Neural cell (in vitro differentiated cells): ENCODE measurements at regions not wholly inside any gene's neighbourhood (a gene's known extent, or its start where the extent isn't known, plus 50 kb on each side); places are given as distances from the start of the nearest gene placed in this dataset.
"Not testable (repeated sequence)": the region's sequence is repeated elsewhere in the genome, so short reads cannot be mapped to it uniquely, and the experiment has no call there.

Experiments
- H2AFZ ChIP-seq: fragments of 200-600, 300-800 bp; sonication (generic), shearing (Covaris generic); 2 replicates; pipeline ENCODE4 v1.6.0; 2014; ENCODE audit warnings: low read depth, mild to moderate bottlenecking, antibody characterized with exemption, low read length, moderate library complexity
- H3F3A ChIP-seq: fragments of 200-600 bp; shearing (Covaris generic); 2 replicates; pipeline ENCODE4 v1.6.1; 2016; ENCODE audit warnings: mild to moderate bottlenecking, moderate library complexity, mixed read lengths, antibody characterized with exemption, low read length; ENCODE audit not compliant: insufficient read depth, poor library complexity, severe bottlenecking
- H3K27ac ChIP-seq: fragments of 200-600, 300-800 bp; sonication (generic), shearing (Covaris generic); 2 replicates; pipeline ENCODE4 v1.5.1; 2014; ENCODE audit warnings: mild to moderate bottlenecking, low read length, moderate library complexity
- H3K27me3 ChIP-seq: fragments of 300-800, 200-600 bp; sonication (generic), shearing (Covaris generic); 2 replicates; pipeline ENCODE4 v1.6.0; 2014; ENCODE audit warnings: mild to moderate bottlenecking, low read depth, low read length, moderate library complexity; ENCODE audit not compliant: insufficient read depth
- H3K36me3 ChIP-seq: fragments of 300-800, 200-600 bp; sonication (generic), shearing (Covaris generic); 2 replicates; pipeline ENCODE4 v1.5.1; 2014; ENCODE audit warnings: mild to moderate bottlenecking, antibody characterized with exemption, low read length, moderate library complexity; ENCODE audit not compliant: insufficient read depth
- H3K4me2 ChIP-seq: fragments of 300-800, 200-600 bp; sonication (generic), shearing (Covaris generic); 2 replicates; pipeline ENCODE4 v1.6.0; 2014; ENCODE audit warnings: mild to moderate bottlenecking, low read length
- H3K4me3 ChIP-seq: fragments of 300-800, 200-600 bp; sonication (generic), shearing (Covaris generic); 2 replicates; pipeline ENCODE4 v1.5.1; 2014; ENCODE audit warnings: mild to moderate bottlenecking, low read length, moderate library complexity
- H3K79me2 ChIP-seq: fragments of 200-600 bp; shearing (Covaris generic); replicated peaks from 2 replicates; pipeline ENCODE4 v1.6.0; 2014; ENCODE audit warnings: mild to moderate bottlenecking, low read length, moderate library complexity; ENCODE audit not compliant: insufficient read depth
- H3K9ac ChIP-seq: fragments of 300-800, 200-600 bp; sonication (generic), shearing (Covaris generic); 2 replicates; pipeline ENCODE4 v1.6.1; 2016; ENCODE audit warnings: mild to moderate bottlenecking, low read length, mixed read lengths
- H3K9me2 ChIP-seq: fragments of 200-600 bp; shearing (Covaris generic); 2 replicates; pipeline ENCODE4 v1.6.1; 2016; ENCODE audit warnings: mild to moderate bottlenecking, low read length, mixed read lengths; ENCODE audit not compliant: insufficient read depth
- H3K9me3 ChIP-seq: fragments of 200-600, 300-800 bp; sonication (generic), shearing (Covaris generic); 2 replicates; pipeline ENCODE4 v1.6.1; 2016; ENCODE audit warnings: mild to moderate bottlenecking, mixed run types, low read length, moderate library complexity, mixed read lengths
- H4K20me1 ChIP-seq: fragments of 200-600 bp; shearing (Covaris generic); 2 replicates; pipeline ENCODE4 v1.6.1; 2016; ENCODE audit warnings: mild to moderate bottlenecking, mixed run types; ENCODE audit not compliant: insufficient read depth
- CTCF ChIP-seq: fragments of 450-650 bp; IDR thresholded peaks from 2 replicates; pipeline ENCODE4 v1.5.1; 2014; ENCODE audit warnings: antibody characterized with exemption, mild to moderate bottlenecking, moderate library complexity; ENCODE audit not compliant: poor library complexity, severe bottlenecking
- EP300 ChIP-seq: fragments of 450-650 bp; conservative IDR thresholded peaks from 2 replicates; pipeline ENCODE4 v1.6.1; 2014; ENCODE audit warnings: antibody characterized with exemption, mild to moderate bottlenecking, moderate library complexity; ENCODE audit not compliant: poor library complexity, severe bottlenecking
- EZH2 ChIP-seq: fragments of 200-600, 300-800 bp; shearing (Covaris generic), sonication (generic); IDR thresholded peaks from 2 replicates; pipeline ENCODE4 v1.6.1; 2014; ENCODE audit warnings: antibody characterized with exemption, low read length, borderline replicate concordance, mild to moderate bottlenecking; ENCODE audit not compliant: insufficient read depth, poor library complexity, severe bottlenecking
- MXI1 ChIP-seq: fragments of 450-650 bp; conservative IDR thresholded peaks from 2 replicates; pipeline ENCODE4 v1.6.1; 2014; ENCODE audit warnings: antibody characterized with exemption, mild to moderate bottlenecking; ENCODE audit not compliant: poor library complexity, severe bottlenecking
- RAD21 ChIP-seq: fragments of 450-650 bp; conservative IDR thresholded peaks from 2 replicates; pipeline ENCODE4 v1.6.1; 2014; ENCODE audit warnings: antibody characterized with exemption, mild to moderate bottlenecking, moderate library complexity
- SMC3 ChIP-seq: fragments of 450-650 bp; conservative IDR thresholded peaks from 2 replicates; pipeline ENCODE4 v1.6.1; 2014; ENCODE audit warnings: antibody characterized with exemption, mild to moderate bottlenecking, moderate library complexity; ENCODE audit not compliant: poor library complexity
- TAF1 ChIP-seq: IDR thresholded peaks from 2 replicates; pipeline ENCODE4 v1.6.1; 2012; ENCODE audit warnings: low read depth
- TF ChIP-seq, protein P1 (sequence below): IDR thresholded peaks from 2 replicates; pipeline ENCODE4 v1.6.1; 2012; ENCODE audit warnings: borderline replicate concordance

- no peaks in the 10 kb centered on the region for H3K27me3 ChIP-seq
- no peak for TF ChIP-seq EP300
- no peak for TF ChIP-seq EZH2
- no peak for TF ChIP-seq RAD21
- no peak for TF ChIP-seq TAF1
- no peak overlapping the region for H2AFZ ChIP-seq
- H4K20me1 ChIP-seq = no peaks in the 10 kb centered on the region
- H3K9me3 ChIP-seq = no peaks in the 10 kb centered on the region
- no peaks in the 10 kb centered on the region for H3K79me2 ChIP-seq
- no peaks in the 10 kb centered on the region for H3F3A ChIP-seq
- no peak overlapping the region for H3K27ac ChIP-seq
- no peak overlapping the region for H3K4me2 ChIP-seq
- H3K9me2 ChIP-seq = no peaks in the 10 kb centered on the region
- H3K9ac ChIP-seq = no peak overlapping the region
- H3K4me3 ChIP-seq = no peak overlapping the region
- no peaks in the 10 kb centered on the region for H3K36me3 ChIP-seq
Measured at GRCh38 chr5:104048231-104048630, 485.6 kb upstream of the NUDT12 start.

GRCh38 chr5:104045987-104046386 lies 483.4 kb upstream of the NUDT12 start:
- no peaks in the 10 kb centered on the region for H3K9me2 ChIP-seq

DNA sequence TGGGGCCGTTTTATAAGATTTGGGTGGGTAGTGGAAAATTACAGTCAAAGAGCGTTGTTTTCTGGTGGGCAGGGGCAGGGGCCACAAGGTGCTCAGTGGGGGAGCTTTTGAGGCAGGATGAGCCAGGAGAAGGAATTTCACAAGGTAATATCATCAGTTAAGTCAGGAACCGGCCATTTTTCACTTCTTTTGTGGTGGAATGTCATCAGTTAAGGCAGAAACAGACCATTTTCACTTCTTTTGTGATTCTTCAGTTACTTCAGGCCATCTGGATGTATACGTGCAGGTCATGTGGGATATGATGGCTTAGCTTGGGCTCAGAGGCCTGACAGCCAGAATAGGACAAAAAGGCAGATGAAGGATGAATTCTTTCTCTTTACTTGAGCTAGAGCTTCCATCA lies 477.3 kb upstream of the NUDT12 start:
- H3K4me2 ChIP-seq, H3K9me3 ChIP-seq, H2AFZ ChIP-seq, H3K9me2 ChIP-seq, H3K4me3 ChIP-seq, H3F3A ChIP-seq, H4K20me1 ChIP-seq, H3K27ac ChIP-seq, H3K36me3 ChIP-seq, H3K27me3 ChIP-seq, H3K9ac ChIP-seq, H3K79me2 ChIP-seq: not testable (repeated sequence)

More at GRCh38 chr5:104045987-104046386, 483.4 kb upstream of the NUDT12 start:
- TF ChIP-seq CTCF (no peak), SMC3 (no peak), EZH2 (no peak), RAD21 (no peak), EP300 (no peak), MXI1 (no peak)
- TF ChIP-seq, protein P1, sequence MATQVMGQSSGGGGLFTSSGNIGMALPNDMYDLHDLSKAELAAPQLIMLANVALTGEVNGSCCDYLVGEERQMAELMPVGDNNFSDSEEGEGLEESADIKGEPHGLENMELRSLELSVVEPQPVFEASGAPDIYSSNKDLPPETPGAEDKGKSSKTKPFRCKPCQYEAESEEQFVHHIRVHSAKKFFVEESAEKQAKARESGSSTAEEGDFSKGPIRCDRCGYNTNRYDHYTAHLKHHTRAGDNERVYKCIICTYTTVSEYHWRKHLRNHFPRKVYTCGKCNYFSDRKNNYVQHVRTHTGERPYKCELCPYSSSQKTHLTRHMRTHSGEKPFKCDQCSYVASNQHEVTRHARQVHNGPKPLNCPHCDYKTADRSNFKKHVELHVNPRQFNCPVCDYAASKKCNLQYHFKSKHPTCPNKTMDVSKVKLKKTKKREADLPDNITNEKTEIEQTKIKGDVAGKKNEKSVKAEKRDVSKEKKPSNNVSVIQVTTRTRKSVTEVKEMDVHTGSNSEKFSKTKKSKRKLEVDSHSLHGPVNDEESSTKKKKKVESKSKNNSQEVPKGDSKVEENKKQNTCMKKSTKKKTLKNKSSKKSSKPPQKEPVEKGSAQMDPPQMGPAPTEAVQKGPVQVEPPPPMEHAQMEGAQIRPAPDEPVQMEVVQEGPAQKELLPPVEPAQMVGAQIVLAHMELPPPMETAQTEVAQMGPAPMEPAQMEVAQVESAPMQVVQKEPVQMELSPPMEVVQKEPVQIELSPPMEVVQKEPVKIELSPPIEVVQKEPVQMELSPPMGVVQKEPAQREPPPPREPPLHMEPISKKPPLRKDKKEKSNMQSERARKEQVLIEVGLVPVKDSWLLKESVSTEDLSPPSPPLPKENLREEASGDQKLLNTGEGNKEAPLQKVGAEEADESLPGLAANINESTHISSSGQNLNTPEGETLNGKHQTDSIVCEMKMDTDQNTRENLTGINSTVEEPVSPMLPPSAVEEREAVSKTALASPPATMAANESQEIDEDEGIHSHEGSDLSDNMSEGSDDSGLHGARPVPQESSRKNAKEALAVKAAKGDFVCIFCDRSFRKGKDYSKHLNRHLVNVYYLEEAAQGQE = no peak
- Histone ChIP-seq H3K4me2 (no peak overlapping the region), H3K4me3 (no peak overlapping the region), H4K20me1 (no peaks in the 10 kb centered on the region), H3K36me3 (no peaks in the 10 kb centered on the region), H3K79me2 (no peaks in the 10 kb centered on the region), H3K9me3 (no peaks in the 10 kb centered on the region), H3K27ac (no peak overlapping the region), H2AFZ (no peak overlapping the region), H3F3A (no peaks in the 10 kb centered on the region), H3K27me3 (no peaks in the 10 kb centered on the region), H3K9ac (no peak overlapping the region)

DNA sequence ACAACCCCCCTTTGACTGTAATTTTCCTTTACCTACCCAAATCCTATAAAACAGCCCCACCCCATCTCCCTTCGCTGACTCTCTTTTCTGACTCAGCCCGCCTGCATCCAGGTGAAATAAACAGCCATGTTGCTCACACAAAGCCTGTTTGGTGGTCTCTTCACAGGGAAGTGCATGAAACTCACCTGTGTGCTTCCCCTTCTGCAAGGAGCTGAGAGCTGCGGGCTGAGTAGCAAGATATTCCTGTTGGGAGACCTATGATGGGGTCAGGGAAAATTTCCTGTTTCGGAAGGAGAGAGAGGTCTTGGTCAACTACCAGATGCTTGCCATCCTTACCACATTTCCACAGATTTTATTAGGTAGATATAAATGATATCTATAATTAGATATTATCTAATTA lies 474.5 kb upstream of the NUDT12 start:
- not testable (repeated sequence) for H3F3A ChIP-seq, H3K9me2 ChIP-seq, H3K9ac ChIP-seq, H3K4me2 ChIP-seq, H3K36me3 ChIP-seq, H3K27me3 ChIP-seq, H3K9me3 ChIP-seq, H3K79me2 ChIP-seq, H2AFZ ChIP-seq, H3K4me3 ChIP-seq, H3K27ac ChIP-seq, H4K20me1 ChIP-seq

DNA sequence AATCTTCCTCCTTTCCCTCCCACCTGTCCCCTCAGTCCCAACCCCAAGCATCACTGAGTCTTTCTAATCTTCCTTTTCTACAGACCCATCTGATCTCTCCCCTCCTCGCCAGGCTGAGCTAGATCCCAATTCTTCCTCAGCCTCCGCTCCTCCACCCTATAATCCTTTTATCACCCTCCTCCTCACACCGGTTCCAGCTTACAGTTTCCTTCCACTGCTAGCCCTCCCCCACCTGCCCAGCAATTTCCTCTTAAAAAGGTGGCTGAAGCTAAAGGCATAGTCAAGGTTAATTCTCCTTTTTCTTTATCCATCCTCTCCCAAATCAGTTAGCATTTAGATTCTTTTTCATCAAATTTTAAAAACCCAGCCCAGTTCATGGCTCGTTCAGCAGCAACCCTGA lies 470.6 kb upstream of the NUDT12 start:
- H3K4me3 ChIP-seq, H3K79me2 ChIP-seq, H3K9ac ChIP-seq, H2AFZ ChIP-seq, H3K36me3 ChIP-seq, H3K27ac ChIP-seq, H4K20me1 ChIP-seq, H3K27me3 ChIP-seq, H3K4me2 ChIP-seq, H3F3A ChIP-seq, H3K9me2 ChIP-seq, H3K9me3 ChIP-seq: not testable (repeated sequence)
